ENCODE measurements at regions not wholly inside any gene's neighbourhood (a gene's known extent, or its start where the extent isn't known, plus 50 kb on each side); places are given as distances from the start of the nearest gene placed in this dataset.
A peak's percentile ranks its signal among the peaks of the same experiment; 100 is the strongest.

DNA sequence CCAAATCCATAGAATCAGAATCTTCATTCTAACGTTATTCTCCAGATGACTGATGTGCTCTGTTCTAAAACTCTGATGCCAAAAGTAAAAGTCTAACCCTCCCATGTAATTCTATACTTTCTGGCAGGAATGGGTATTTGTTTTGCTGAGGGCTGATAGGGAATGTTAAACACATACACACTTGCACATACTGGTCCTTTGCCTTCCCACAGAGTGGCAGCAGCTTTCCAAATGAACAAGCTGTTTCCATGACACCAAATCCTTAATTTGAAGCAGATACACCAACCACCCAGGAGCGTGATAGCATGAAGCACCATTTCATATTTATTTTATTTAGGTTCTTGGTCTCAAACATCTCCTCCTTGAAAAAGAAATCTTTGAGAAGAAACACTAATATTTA is 155.5 kb upstream of the PRDX4 start:
- DNase-seq: no peak
- H3K4me3 ChIP-seq (replicated peaks in 1 of 3; ENCODE audit: low read depth in 2 of 3, low read length in 3 of 3): no peak overlapping the region
- no peak overlapping the region for H3K4me3 Mint-ChIP-seq

DNA sequence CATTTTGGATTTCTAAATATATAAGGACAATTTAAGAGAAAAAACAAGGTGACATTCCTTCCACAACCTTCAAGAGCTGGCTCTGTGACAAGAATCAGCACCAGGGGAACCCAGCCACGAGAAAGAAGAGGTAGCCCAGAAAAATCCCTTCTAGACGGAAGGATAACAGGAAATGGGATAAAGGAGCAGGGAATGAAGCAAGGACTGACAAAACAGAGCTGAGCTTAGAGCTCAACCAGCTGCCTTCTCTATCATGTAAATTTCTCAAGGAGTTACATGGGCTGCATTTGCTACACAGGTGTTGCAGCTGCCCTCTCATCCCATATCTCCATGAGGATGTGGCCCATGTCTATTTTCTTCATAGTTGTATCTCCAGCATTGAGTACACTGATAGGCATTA is 154.2 kb upstream of the PRDX4 start:
- intact Hi-C loops (cut with micrococcal nuclease): no loop called here
- DNase-seq: no peak
- no peak overlapping the region for H3K9ac ChIP-seq (ENCODE audit: insufficient read depth, low read length, poor library complexity, severe bottlenecking)
- H3K9me3 Mint-ChIP-seq: peaks cover 0 to 4% (median 2%) of the 10 kb centered on the region in 7 donors
- H2AFZ ChIP-seq (ENCODE audit: insufficient read depth, low read depth, low read length, poor library complexity, severe bottlenecking): no peak overlapping the region
- H3K4me1 ChIP-seq (ENCODE audit: control insufficient read depth in 1 of 2, insufficient read depth in 2 of 2, low read length in 2 of 2): no peaks in the 10 kb centered on the region
- TF ChIP-seq, protein P1, sequence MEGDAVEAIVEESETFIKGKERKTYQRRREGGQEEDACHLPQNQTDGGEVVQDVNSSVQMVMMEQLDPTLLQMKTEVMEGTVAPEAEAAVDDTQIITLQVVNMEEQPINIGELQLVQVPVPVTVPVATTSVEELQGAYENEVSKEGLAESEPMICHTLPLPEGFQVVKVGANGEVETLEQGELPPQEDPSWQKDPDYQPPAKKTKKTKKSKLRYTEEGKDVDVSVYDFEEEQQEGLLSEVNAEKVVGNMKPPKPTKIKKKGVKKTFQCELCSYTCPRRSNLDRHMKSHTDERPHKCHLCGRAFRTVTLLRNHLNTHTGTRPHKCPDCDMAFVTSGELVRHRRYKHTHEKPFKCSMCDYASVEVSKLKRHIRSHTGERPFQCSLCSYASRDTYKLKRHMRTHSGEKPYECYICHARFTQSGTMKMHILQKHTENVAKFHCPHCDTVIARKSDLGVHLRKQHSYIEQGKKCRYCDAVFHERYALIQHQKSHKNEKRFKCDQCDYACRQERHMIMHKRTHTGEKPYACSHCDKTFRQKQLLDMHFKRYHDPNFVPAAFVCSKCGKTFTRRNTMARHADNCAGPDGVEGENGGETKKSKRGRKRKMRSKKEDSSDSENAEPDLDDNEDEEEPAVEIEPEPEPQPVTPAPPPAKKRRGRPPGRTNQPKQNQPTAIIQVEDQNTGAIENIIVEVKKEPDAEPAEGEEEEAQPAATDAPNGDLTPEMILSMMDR (IDR thresholded peaks at IDR 0.05): no peak
- no peak overlapping the region for H3K4me3 Mint-ChIP-seq
- H3K36me3 ChIP-seq (replicated peaks in 1 of 2; ENCODE audit: control insufficient read depth in 1 of 2, insufficient read depth in 2 of 2, low read length in 2 of 2): no peaks in the 10 kb centered on the region
- 86% methylated on average over 1 of the region's 2 CpGs for WGBS (ENCODE audit: insufficient coverage)
- H3K36me3 Mint-ChIP-seq: no peaks in the 10 kb centered on the region
- no peak overlapping the region for H3K4me2 ChIP-seq (replicated peaks; ENCODE audit: extremely low read depth, low read length, poor library complexity, severe bottlenecking)
- H3K27me3 ChIP-seq (ENCODE audit: control insufficient read depth in 2 of 2, insufficient read depth in 2 of 2, low read length in 2 of 2): no peaks in the 10 kb centered on the region
- H3K27me3 Mint-ChIP-seq (ENCODE audit: low read depth in 3 of 3): peaks cover 0 to 4% (median 2%) of the 10 kb centered on the region in 3 donors
- no peaks in the 10 kb centered on the region for H3K79me2 ChIP-seq (ENCODE audit: insufficient read depth, low read length)
- H3K9me3 ChIP-seq (replicated peaks in 1 of 2; ENCODE audit: control insufficient read depth in 1 of 2, insufficient read depth in 1 of 2, low read length in 2 of 2): peaks cover 0 to 5% of the 10 kb centered on the region in 2 donors
- peak overlapping the region in 1 of 7 donors; percentile 72 for H3K27ac Mint-ChIP-seq
- H3K27ac ChIP-seq (ENCODE audit: low read depth in 1 of 2, low read length in 2 of 2): no peak overlapping the region
- no peaks in the 10 kb centered on the region for H3K4me1 Mint-ChIP-seq
- no peaks in the 10 kb centered on the region for H4K20me1 ChIP-seq (ENCODE audit: insufficient read depth, low read length)
- H3K4me3 ChIP-seq (replicated peaks in 1 of 3; ENCODE audit: low read depth in 2 of 3, low read length in 3 of 3): no peak overlapping the region

More for the DNA sequence above, 155.5 kb upstream of the PRDX4 start:
- no CpG with 5 or more reads among the region's 2 CpGs for WGBS (ENCODE audit: insufficient coverage)
- H3K27ac Mint-ChIP-seq: no peak overlapping the region
- TF ChIP-seq, protein P1 (IDR thresholded peaks at IDR 0.05): no peak
- Histone ChIP-seq H3K4me2 (replicated peaks; ENCODE audit: extremely low read depth, low read length, poor library complexity, severe bottlenecking) (no peak overlapping the region), H3K79me2 (ENCODE audit: insufficient read depth, low read length) (no peaks in the 10 kb centered on the region), H3K27me3 (ENCODE audit: control insufficient read depth in 2 of 2, insufficient read depth in 2 of 2, low read length in 2 of 2) (no peaks in the 10 kb centered on the region), H2AFZ (ENCODE audit: insufficient read depth, low read depth, low read length, poor library complexity, severe bottlenecking) (no peak overlapping the region), H4K20me1 (ENCODE audit: insufficient read depth, low read length) (no peaks in the 10 kb centered on the region), H3K9me3 (replicated peaks in 1 of 2; ENCODE audit: control insufficient read depth in 1 of 2, insufficient read depth in 1 of 2, low read length in 2 of 2) (peaks cover 0 to 5% of the 10 kb centered on the region in 2 donors), H3K4me1 (ENCODE audit: control insufficient read depth in 1 of 2, insufficient read depth in 2 of 2, low read length in 2 of 2) (no peaks in the 10 kb centered on the region), H3K9ac (ENCODE audit: insufficient read depth, low read length, poor library complexity, severe bottlenecking) (no peak overlapping the region), H3K36me3 (replicated peaks in 1 of 2; ENCODE audit: control insufficient read depth in 1 of 2, insufficient read depth in 2 of 2, low read length in 2 of 2) (no peaks in the 10 kb centered on the region), H3K27ac (ENCODE audit: low read depth in 1 of 2, low read length in 2 of 2) (no peak overlapping the region)
- no peaks in the 10 kb centered on the region for H3K36me3 Mint-ChIP-seq
- H3K4me1 Mint-ChIP-seq: no peaks in the 10 kb centered on the region
- H3K9me3 Mint-ChIP-seq: peaks cover 0 to 4% (median 2%) of the 10 kb centered on the region in 7 donors
- peaks cover 0 to 4% (median 2%) of the 10 kb centered on the region in 3 donors for H3K27me3 Mint-ChIP-seq (ENCODE audit: low read depth in 3 of 3)
- intact Hi-C loops (cut with micrococcal nuclease): no loop called here
